GM13977 (cell line): ENCODE measurements at regions not wholly inside any gene's neighbourhood (a gene's known extent, or its start where the extent isn't known, plus 50 kb on each side); places are given as distances from the start of the nearest gene placed in this dataset.
"Not testable (repeated sequence)": the region's sequence is repeated elsewhere in the genome, so short reads cannot be mapped to it uniquely, and the experiment has no call there.

Experiments used
- DNase-seq: peaks from one replicate; pipeline ENCODE4 v3.0.0; 2012; ENCODE audit warnings: low spot score
- in situ Hi-C: fragments of 300-500 bp; cut with MboI; formaldehyde crosslinking; loops from one replicate; pipeline ENCODE4 v1.12.0; 2022; ENCODE audit warnings: low sequenced_read_pairs, low pct_unique_long_range_greater_than_20kb, mixed read lengths, inconsistent platforms; ENCODE audit not compliant: unreplicated experiment
- TF ChIP-seq, protein P1 (sequence below): IDR thresholded peaks from 2 replicates; pipeline ENCODE4 v1.5.1; 2012; ENCODE audit warnings: mild to moderate bottlenecking, control low read depth; ENCODE audit not compliant: insufficient read depth; ENCODE audit errors: extremely low read depth, missing control alignments

DNA sequence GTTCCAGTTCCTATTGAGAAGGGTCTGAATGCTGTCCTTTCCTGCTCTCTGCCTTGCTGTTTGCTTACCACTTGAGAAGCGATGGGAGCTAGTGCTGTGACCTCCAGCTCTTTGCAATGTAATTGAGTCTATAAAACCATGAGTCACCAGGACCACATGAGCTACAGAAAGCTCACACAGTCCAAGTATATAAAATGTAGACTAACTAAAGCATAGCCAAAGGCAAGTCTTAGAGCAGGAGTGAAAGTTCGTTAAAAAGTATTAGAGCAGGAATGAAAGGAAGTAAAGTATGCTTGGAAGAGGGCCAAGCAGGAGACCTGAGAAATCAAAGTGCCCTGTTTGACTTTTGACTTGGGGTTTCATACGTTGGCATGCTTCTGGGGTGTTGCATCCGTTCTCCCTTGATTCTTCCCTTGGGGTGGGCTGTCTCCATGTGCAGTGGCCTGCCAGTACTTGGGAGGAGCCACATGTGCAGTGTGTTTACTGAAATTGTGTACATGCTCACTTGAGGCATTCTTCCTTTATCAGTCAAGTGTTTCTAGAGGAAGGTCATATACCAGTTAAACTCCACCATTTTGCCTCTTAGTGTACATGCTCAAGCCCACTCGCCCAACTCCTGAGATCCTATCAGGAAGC is 71.3 kb upstream of the KIT start:
- in situ Hi-C loops, result no loop called here
- DNase-seq, result no peak
- TF ChIP-seq, protein P1, sequence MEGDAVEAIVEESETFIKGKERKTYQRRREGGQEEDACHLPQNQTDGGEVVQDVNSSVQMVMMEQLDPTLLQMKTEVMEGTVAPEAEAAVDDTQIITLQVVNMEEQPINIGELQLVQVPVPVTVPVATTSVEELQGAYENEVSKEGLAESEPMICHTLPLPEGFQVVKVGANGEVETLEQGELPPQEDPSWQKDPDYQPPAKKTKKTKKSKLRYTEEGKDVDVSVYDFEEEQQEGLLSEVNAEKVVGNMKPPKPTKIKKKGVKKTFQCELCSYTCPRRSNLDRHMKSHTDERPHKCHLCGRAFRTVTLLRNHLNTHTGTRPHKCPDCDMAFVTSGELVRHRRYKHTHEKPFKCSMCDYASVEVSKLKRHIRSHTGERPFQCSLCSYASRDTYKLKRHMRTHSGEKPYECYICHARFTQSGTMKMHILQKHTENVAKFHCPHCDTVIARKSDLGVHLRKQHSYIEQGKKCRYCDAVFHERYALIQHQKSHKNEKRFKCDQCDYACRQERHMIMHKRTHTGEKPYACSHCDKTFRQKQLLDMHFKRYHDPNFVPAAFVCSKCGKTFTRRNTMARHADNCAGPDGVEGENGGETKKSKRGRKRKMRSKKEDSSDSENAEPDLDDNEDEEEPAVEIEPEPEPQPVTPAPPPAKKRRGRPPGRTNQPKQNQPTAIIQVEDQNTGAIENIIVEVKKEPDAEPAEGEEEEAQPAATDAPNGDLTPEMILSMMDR, result no peak

DNA sequence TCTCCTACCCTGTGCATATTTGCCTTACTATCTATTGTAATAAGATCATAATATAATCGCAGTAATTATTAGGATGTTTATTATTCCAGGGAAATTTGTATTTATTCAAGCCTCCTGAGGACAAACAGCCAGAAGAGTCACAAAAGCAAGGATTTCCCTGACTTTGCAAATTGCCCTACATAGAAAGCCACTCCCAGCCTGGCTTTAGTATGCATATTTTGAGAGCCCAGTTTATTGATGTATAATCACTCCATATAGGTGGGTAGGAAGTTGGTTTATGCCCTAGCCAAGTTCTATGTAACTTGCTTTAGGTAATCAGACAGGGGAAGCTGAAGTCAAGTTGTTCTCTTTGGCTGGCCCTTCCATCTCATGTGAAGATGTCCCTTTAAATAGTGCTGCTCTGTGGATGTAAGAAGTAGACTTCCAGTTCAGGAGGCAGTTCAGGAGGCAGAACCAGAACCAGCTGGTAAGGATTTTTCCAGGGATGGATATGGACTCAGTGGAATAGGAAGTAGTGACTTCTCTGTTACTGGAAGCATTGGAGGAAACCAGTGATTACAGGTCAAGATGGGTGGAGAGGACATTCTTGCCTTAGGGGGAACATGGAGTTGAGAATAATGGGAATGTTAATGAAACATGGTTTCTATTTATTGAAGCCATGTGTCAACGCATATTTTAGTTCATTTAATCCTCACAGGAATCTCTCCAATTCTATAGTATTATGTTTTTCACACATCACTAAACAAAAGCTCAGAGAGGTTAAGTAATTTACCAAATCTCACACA is 70.5 kb upstream of the KIT start:
- DNase-seq, result no peak
- TF ChIP-seq, protein P1, result no peak
- in situ Hi-C loops, result no loop called here

DNA sequence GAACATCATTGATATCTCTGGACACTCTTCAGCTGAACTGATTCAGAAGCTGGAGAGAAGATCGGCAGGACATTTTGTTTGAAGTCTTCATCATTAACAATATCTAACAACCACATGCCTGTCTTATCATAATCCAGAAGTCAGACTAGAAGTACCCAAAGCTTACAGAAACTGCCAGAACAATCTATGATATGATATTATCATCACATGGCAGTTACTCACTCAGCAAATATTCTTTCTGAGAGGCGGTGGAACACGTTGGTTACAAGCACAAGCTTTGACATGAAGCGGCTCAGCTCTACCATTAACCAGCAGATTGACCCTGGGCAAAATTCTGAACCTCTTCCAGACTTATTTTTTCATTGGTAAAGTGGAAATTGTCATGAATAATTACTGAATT is 69.4 kb upstream of the KIT start:
- TF ChIP-seq, protein P1, result no peak
- DNase-seq, result no peak
- in situ Hi-C loops, result no loop called here

DNA sequence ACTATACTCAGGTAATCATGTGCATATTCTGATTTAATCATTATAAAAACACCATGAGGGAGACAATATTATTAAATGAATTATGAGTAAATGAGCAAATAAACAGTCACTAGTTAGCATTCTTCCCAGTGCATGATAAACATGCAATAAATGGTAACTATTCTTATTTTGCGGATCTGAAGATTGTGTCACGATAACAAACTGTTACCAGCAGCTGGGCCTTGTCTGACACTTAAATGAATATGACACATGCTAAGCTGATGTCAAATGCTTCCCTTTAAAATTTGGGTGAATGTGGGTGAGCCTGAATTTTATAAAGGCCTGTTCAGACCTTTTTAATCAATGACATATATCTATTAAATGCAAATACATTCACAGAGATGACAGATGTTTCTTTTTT is 68.2 kb upstream of the KIT start:
- in situ Hi-C loops, result no loop called here
- DNase-seq, result no peak
- TF ChIP-seq, protein P1, result no peak

DNA sequence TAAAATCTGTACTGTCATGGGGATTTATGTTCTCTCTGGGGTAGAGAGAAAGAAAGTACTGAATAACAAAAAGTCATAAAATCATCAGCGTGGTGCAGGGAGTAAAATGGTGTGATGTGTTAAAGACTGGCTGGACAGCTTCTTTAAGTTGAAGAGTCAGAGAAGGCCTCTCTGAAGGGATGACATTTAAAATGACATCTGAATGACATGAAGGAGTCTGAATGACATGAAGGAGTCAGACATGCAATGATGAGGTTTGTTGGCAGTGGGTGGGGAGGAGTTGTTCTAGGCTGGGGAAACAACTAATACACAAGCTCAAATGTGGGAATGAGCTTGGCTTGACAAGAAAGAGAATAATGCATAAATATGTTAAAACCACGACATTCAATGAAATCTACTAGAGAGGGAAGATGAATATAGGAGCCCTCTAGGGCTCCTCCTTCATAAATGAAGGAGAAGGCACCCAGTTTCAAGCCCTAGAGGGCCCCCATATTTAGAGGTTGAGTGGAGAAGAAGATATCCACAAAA is 63.9 kb upstream of the KIT start:
- no peak for DNase-seq
- in situ Hi-C loops, result no loop called here
- TF ChIP-seq, protein P1, result no peak

DNA sequence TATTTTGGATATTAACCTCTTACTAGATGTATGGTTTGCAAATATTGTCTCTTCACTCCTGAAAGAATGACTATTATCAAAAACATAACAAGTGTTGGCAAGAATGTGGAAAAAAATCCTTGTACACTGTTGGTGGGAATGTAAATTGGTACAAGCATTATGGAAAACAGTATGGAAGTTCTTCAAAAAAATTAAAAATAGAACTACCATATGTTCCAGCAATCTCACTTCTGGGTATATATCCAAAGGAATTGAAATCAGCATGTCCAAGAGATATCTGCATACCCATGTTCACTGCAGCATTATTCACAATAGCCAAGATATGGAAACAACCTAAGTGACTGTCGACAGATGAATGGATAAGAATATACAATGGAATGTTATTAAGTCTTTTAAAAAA is 61.6 kb upstream of the KIT start:
- TF ChIP-seq, protein P1, result no peak
- no peak for DNase-seq
- in situ Hi-C loops, result no loop called here

DNA sequence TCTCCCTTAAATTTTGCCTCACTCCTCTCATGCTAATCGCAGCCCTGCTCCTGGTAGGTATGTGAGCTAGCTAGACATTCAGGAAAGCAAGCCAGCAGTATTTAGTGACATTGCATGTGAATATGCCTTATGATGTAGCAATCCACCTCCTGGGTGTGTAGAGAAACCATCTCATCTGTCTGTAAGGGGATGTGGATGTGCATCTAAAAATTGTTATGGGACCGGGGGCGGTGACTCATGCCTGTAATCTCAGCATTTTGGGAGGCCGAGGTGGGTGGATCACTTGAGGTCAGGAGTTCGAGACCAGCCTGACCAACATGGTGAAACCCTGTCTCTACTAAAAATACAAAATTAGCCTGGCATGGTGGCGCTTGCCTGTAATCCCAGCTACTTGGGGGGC is 60.1 kb upstream of the KIT start:
- DNase-seq, in situ Hi-C loops: not testable (repeated sequence)

DNA sequence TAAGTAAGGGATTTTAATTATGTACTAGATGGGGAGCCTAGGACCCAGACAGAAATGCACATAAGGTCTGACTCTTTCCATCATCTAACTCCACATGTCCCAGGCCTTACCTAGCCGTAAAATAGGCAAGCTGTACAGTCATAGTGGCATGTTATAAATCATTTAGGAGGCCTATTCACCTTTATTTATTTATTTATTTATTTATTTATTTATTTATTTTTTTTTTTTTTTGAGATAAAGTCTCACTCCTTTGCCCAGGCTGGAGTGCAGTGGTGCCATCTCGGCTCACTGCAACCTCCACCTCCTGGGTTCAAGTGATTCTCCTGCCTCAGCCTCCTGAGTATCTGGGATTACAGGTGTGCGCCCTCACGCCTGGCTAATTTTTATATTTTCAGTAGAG is 55.6 kb upstream of the KIT start:
- DNase-seq, in situ Hi-C loops: not testable (repeated sequence)
